AG04449 (cell line): ENCODE measurements at regions not wholly inside any gene's neighbourhood (a gene's known extent, or its start where the extent isn't known, plus 50 kb on each side); places are given as distances from the start of the nearest gene placed in this dataset.

Experiments used
- CTCF ChIA-PET: fragments of 350-600 bp; formaldehyde crosslinking; extraction: SDS; loops from one replicate; lab custom pipeline; 2021; ENCODE audit warnings: antibody characterized with exemption; lab: Yijun Ruan, JAX
- POLR2A ChIA-PET: fragments of 400-600, 350-600 bp; formaldehyde crosslinking; extraction: SDS; loops from one replicate; lab custom pipeline; 2020; ENCODE audit warnings: antibody characterized with exemption, inconsistent platforms; lab: Yijun Ruan, JAX
- DNase-seq: peaks from one replicate; pipeline ENCODE4 v3.0.0-alpha.2; 2010; ENCODE audit warnings: low read depth, low spot score
- H3K4me3 ChIP-seq: 2 replicates; pipeline ENCODE4 v1.5.1; 2011; ENCODE audit warnings: low read depth, mild to moderate bottlenecking, control low read depth, low read length
- CTCF ChIP-seq: IDR thresholded peaks from one replicate; pipeline ENCODE4 v1.5.1; 2011; ENCODE audit warnings: mild to moderate bottlenecking, moderate library complexity, low read length, control low read depth, inconsistent platforms; ENCODE audit not compliant: insufficient read depth; ENCODE audit errors: missing control alignments

DNA sequence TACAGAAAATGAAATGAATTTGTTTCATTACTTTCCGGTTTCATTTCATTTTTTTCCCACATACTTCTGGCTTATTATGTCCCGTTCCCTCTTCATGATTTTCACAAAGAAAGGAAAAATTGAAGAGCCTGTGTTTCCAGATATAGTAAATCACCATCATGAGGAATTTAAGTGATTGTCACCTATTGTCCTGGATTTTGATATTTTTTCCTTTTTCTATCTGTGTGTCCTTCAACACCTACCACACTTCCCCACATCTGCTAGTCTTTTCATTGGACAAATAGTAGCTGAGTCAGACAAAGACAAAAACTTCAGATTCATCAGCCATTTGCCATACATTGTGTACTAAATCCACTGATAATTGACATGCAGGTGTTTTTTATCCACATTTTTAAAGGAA is 258.2 kb upstream of the HSF2 start:
- TF ChIP-seq CTCF = no peak
- ChIA-PET POLR2A (no interaction called here), CTCF (no interaction called here)
- H3K4me3 ChIP-seq = no peak overlapping the region
- no peak for DNase-seq

- TF ChIP-seq CTCF = no peak
- ChIA-PET CTCF (interaction anchor here (1.0 kb wide), 1 partner anchor 40 kb away, joined by 4 read pairs; no protein-coding TSS in a partner anchor), POLR2A (no interaction called here)
Measured at GRCh38 chr6:122143813-122144601, 255.4 kb upstream of the HSF2 start.

DNA sequence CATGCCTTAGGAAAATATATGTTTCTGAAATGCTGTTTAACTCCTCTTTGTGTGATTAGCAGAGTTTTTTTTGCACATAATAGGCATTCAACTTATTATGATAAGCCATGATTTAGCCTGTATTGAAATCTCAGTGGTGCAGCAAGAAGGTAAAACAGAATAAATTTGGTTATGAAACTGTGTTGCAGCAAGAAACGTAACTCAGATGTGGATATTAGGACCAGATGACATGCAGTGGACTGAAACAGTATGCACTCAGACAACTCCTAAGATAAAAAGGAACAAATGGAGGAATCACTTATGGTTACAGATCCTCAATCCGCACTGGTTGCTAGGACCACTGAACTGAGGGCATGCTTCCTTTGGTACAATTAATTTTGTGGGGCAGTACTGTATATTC is 254.2 kb upstream of the HSF2 start:
- DNase-seq = no peak
- no peak overlapping the region for H3K4me3 ChIP-seq
- ChIA-PET CTCF (no interaction called here), POLR2A (no interaction called here)
- no peak for TF ChIP-seq CTCF

More at GRCh38 chr6:122143813-122144601, 255.4 kb upstream of the HSF2 start:
- no peak for DNase-seq
- no peak overlapping the region for H3K4me3 ChIP-seq

DNA sequence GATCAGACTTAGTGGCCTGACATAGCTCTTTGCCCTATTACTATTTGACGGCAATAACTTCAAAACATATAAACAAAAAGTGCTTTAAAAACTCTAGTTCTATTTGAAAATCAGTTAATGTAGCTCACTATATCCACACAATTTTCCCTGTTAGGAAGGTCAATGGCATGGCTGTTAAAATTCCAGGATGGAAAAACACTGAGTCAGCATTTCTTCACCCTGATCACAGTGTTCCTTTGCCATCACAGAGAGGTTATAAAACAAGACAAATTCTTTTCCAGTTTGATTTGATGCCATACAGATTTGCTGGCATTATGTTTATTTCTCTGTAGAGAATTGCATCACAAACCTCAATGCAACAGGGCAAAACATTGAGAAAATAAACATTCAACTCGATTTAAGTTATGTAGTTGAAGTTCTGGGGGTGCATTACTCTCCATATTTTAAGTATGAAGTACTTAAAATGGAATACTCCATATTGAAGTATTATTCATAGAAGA is 253.7 kb upstream of the HSF2 start:
- CTCF ChIA-PET = no interaction called here
- no peak for TF ChIP-seq CTCF
- DNase-seq = no peak
- no peak overlapping the region for H3K4me3 ChIP-seq
- POLR2A ChIA-PET = no interaction called here

- no peak for DNase-seq
- no peak for TF ChIP-seq CTCF
- ChIA-PET CTCF (no interaction called here), POLR2A (no interaction called here)
- H3K4me3 ChIP-seq = no peak overlapping the region
Measured at GRCh38 chr6:122147291-122147690, 252.2 kb upstream of the HSF2 start.

DNA sequence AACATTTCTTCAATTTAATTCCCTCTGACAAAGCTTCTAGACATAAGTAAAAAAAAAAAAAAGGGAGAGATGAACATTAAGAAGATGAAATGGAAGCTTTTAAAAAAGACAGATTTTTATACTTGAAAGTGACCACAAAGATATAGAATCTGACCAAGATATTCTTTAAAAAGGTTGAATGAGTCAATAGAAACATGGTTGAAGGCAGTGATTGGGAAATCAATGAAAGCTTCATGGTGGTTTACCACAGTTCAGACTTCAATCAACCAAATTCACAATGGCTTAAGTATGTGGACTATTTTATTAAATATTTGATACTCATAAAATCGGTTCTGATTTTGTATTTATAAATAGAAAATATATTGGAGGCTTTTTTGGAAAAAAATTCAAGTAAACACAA is 248.4 kb upstream of the HSF2 start:
- CTCF ChIA-PET = interaction anchor here (0.7 kb wide), 1 partner anchor 721 kb away, joined by 4 read pairs; no protein-coding TSS in a partner anchor
- POLR2A ChIA-PET = no interaction called here
- no peak for DNase-seq
- no peak for TF ChIP-seq CTCF
- H3K4me3 ChIP-seq = no peak overlapping the region
